ENCODE measurements at regions not wholly inside any gene's neighbourhood (a gene's known extent, or its start where the extent isn't known, plus 50 kb on each side); places are given as distances from the start of the nearest gene placed in this dataset.

DNA sequence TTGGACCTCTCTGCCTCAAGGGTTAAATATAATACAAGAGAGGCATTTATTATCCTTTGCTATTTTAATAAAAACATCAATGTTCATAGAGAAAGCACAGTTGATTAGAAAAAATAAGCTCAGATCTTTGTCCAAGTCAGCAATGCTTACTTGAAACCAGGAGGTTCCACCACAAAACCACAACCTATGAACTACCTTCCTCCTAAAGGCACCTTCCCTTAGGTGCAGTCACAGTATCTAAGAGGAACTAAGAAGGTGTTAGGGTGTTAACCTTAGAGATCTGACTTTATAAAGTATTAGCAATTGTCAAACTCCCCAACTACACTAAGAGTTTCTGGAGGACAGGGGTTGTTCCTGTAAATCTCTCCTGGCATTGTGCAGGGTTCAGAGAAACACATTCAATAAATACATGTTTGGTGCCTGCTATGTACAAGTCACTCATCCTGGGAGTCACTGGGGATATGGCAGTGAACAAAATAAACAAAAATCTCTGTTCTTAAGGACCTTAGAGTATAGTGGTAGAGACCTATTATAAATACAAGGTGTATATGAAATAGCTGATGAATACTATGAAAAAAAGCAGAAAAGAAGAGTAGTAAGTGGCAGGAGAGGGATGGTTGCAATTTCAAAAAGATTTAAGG is 208.6 kb downstream of the NFKBIZ start:
- CTCF ChIA-PET, result interaction anchor here (0.8 to 1.2 kb wide), 2 partner anchors 11 to 167 kb away, joined by 3 read pairs; no protein-coding TSS in a partner anchor

More for the DNA sequence above, 208.6 kb downstream of the NFKBIZ start:
- no peaks in the 10 kb centered on the region for H3K36me3 ChIP-seq (ENCODE audit: control insufficient read depth in 2 of 2, extremely low read depth in 1 of 2, insufficient read depth in 2 of 2, low read length in 2 of 2)
- DNase-seq (ENCODE audit: low read depth, low spot score), result no peak
- no peaks in the 10 kb centered on the region for H3K9me3 ChIP-seq (replicated peaks; ENCODE audit: control insufficient read depth, insufficient read depth, low read length)
- H3K27ac ChIP-seq (ENCODE audit: insufficient read depth, low read depth, low read length), result no peak overlapping the region
- POLR2A ChIA-PET, result no interaction called here
- H3K79me2 ChIP-seq (ENCODE audit: control insufficient read depth, insufficient read depth, low read length), result no peaks in the 10 kb centered on the region
- H3K4me3 ChIP-seq (replicated peaks in 1 of 3; ENCODE audit: insufficient read depth in 1 of 3, low read depth in 1 of 3, low read length in 3 of 3), result no peak overlapping the region
- no TSS peak for BruUV-seq (replicated peaks)
- H4K20me1 ChIP-seq (replicated peaks; ENCODE audit: control insufficient read depth, extremely low read depth, insufficient read depth, low read length), result no peaks in the 10 kb centered on the region
- no peak overlapping the region for H2AFZ ChIP-seq (ENCODE audit: low read depth, low read length)
- FAIRE-seq, result no peak
- H3K9me1 ChIP-seq (replicated peaks; ENCODE audit: control insufficient read depth, extremely low read depth, insufficient read depth, low read length), result no peaks in the 10 kb centered on the region
- H3K27me3 ChIP-seq (ENCODE audit: control insufficient read depth in 2 of 2, insufficient read depth in 2 of 2, low read length in 2 of 2), result no peaks in the 10 kb centered on the region
- H3K4me2 ChIP-seq (ENCODE audit: insufficient read depth, low read length), result no peak overlapping the region
- TF ChIP-seq, protein P1, sequence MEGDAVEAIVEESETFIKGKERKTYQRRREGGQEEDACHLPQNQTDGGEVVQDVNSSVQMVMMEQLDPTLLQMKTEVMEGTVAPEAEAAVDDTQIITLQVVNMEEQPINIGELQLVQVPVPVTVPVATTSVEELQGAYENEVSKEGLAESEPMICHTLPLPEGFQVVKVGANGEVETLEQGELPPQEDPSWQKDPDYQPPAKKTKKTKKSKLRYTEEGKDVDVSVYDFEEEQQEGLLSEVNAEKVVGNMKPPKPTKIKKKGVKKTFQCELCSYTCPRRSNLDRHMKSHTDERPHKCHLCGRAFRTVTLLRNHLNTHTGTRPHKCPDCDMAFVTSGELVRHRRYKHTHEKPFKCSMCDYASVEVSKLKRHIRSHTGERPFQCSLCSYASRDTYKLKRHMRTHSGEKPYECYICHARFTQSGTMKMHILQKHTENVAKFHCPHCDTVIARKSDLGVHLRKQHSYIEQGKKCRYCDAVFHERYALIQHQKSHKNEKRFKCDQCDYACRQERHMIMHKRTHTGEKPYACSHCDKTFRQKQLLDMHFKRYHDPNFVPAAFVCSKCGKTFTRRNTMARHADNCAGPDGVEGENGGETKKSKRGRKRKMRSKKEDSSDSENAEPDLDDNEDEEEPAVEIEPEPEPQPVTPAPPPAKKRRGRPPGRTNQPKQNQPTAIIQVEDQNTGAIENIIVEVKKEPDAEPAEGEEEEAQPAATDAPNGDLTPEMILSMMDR (IDR thresholded peaks at IDR 0.05; ENCODE audit: extremely low read depth in 1 of 2, insufficient read depth in 1 of 2, low read depth in 1 of 2, low read length in 2 of 2), result no peak
- TF ChIP-seq MYC (IDR thresholded peaks at IDR 0.05; ENCODE audit: low read depth, low read length) (no peak), POLR2A (IDR thresholded peaks at IDR 0.05; ENCODE audit: low read depth, low read length) (no peak), FOS (IDR thresholded peaks at IDR 0.05; ENCODE audit: borderline replicate concordance, insufficient read depth, low read length) (no peak), GATA2 (IDR thresholded peaks at IDR 0.05; ENCODE audit: insufficient read depth, insufficient read length, low read depth, low read length) (no peak), POLR2AphosphoS5 (IDR thresholded peaks at IDR 0.05; ENCODE audit: insufficient read depth, low read depth, low read length) (no peak), EZH2 (IDR thresholded peaks at IDR 0.05; ENCODE audit: borderline replicate concordance, low read depth, low read length, severe bottlenecking) (no peak), JUN (IDR thresholded peaks at IDR 0.05; ENCODE audit: borderline replicate concordance, insufficient read depth, insufficient read length, low read depth) (no peak)
- TF ChIP-seq, protein P2, sequence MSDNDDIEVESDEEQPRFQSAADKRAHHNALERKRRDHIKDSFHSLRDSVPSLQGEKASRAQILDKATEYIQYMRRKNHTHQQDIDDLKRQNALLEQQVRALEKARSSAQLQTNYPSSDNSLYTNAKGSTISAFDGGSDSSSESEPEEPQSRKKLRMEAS (IDR thresholded peaks at IDR 0.05; ENCODE audit: insufficient read depth, insufficient read length), result no peak
- intact Hi-C loops (cut with micrococcal nuclease) (no loop called here), dilution Hi-C loops (cut with MboI; ENCODE audit: extremely low pct_ligation_motif_present, low sequenced_read_pairs) (no loop called here)
- H3K4me1 ChIP-seq (ENCODE audit: control insufficient read depth, extremely low read depth, insufficient read depth, low read length), result peaks cover 6% of the 10 kb centered on the region
- H3K9ac ChIP-seq (replicated peaks; ENCODE audit: extremely low read depth, insufficient read depth, low read length), result no peak overlapping the region
